HG03060 (cell line): ENCODE measurements at regions not wholly inside any gene's neighbourhood (a gene's known extent, or its start where the extent isn't known, plus 50 kb on each side); places are given as distances from the start of the nearest gene placed in this dataset.

Source experiments
- ATAC-seq: cut with Tn5 transposase; IDR thresholded peaks from one replicate; pipeline ENCODE4 v1.9.1; 2021; ENCODE audit warnings: low read depth, moderate number of reproducible peaks; ENCODE audit not compliant: unreplicated experiment

GRCh38 chr11:26278354-26278753 lies 53.6 kb upstream of the ANO3 start:
- ATAC-seq, result no peak
